ENCODE measurements at regions not wholly inside any gene's neighbourhood (a gene's known extent, or its start where the extent isn't known, plus 50 kb on each side); places are given as distances from the start of the nearest gene placed in this dataset.

DNA sequence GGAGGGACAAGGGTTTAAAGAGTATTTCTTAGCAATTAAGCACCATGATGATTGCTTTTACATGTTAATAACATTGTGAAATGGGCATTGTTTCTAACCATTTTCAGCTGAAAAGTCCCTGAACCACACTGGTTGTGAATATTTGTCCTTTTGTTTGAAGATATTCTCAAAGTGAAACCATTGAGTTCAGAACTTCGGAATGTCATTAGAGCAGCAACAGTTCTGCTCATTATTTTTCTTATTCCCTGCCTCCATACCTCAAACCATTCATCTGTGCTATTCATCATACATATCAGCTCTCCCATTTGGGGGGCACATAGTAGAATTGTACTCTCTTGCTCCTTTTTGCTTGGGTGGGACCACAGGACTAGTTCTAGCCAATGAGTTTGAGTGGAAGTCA, 553.0 kb upstream of the ZNF462 start:
- Histone ChIP-seq H3K4me2 (ENCODE audit: insufficient read depth, low read length) (no peak overlapping the region), H3K27me3 (ENCODE audit: control insufficient read depth in 2 of 2, insufficient read depth in 2 of 2, low read length in 2 of 2) (no peaks in the 10 kb centered on the region), H3K36me3 (ENCODE audit: control insufficient read depth in 2 of 2, extremely low read depth in 1 of 2, insufficient read depth in 2 of 2, low read length in 2 of 2) (no peaks in the 10 kb centered on the region), H3K27ac (ENCODE audit: insufficient read depth, low read depth, low read length) (no peak overlapping the region), H4K20me1 (replicated peaks; ENCODE audit: control insufficient read depth, extremely low read depth, insufficient read depth, low read length) (no peaks in the 10 kb centered on the region), H3K4me3 (replicated peaks in 1 of 3; ENCODE audit: insufficient read depth in 1 of 3, low read depth in 1 of 3, low read length in 3 of 3) (no peak overlapping the region), H3K4me1 (ENCODE audit: control insufficient read depth, extremely low read depth, insufficient read depth, low read length) (no peaks in the 10 kb centered on the region), H3K79me2 (ENCODE audit: control insufficient read depth, insufficient read depth, low read length) (no peaks in the 10 kb centered on the region), H3K9me3 (replicated peaks; ENCODE audit: control insufficient read depth, insufficient read depth, low read length) (peaks cover 5% of the 10 kb centered on the region), H2AFZ (ENCODE audit: low read depth, low read length) (no peak overlapping the region), H3K9me1 (replicated peaks; ENCODE audit: control insufficient read depth, extremely low read depth, insufficient read depth, low read length) (no peaks in the 10 kb centered on the region), H3K9ac (replicated peaks; ENCODE audit: extremely low read depth, insufficient read depth, low read length) (no peak overlapping the region)
- DNase-seq (ENCODE audit: low read depth, low spot score) (no peak), FAIRE-seq (no peak)
- no TSS peak for BruUV-seq (replicated peaks)
- dilution Hi-C loops (cut with MboI; ENCODE audit: extremely low pct_ligation_motif_present, low sequenced_read_pairs) = no loop called here
- CTCF ChIA-PET = no interaction called here
- intact Hi-C loops (cut with micrococcal nuclease) = no loop called here
- TF ChIP-seq JUN (IDR thresholded peaks at IDR 0.05; ENCODE audit: borderline replicate concordance, insufficient read depth, insufficient read length, low read depth) (no peak), MYC (IDR thresholded peaks at IDR 0.05; ENCODE audit: low read depth, low read length) (no peak)
- POLR2A ChIA-PET = no interaction called here

- Histone ChIP-seq H3K27ac (ENCODE audit: insufficient read depth, low read depth, low read length) (no peak overlapping the region), H4K20me1 (replicated peaks; ENCODE audit: control insufficient read depth, extremely low read depth, insufficient read depth, low read length) (no peaks in the 10 kb centered on the region), H3K9ac (replicated peaks; ENCODE audit: extremely low read depth, insufficient read depth, low read length) (no peak overlapping the region), H3K4me3 (replicated peaks in 1 of 3; ENCODE audit: insufficient read depth in 1 of 3, low read depth in 1 of 3, low read length in 3 of 3) (no peak overlapping the region), H3K27me3 (ENCODE audit: control insufficient read depth in 2 of 2, insufficient read depth in 2 of 2, low read length in 2 of 2) (no peaks in the 10 kb centered on the region), H3K9me3 (replicated peaks; ENCODE audit: control insufficient read depth, insufficient read depth, low read length) (peaks cover 4% of the 10 kb centered on the region), H3K36me3 (ENCODE audit: control insufficient read depth in 2 of 2, extremely low read depth in 1 of 2, insufficient read depth in 2 of 2, low read length in 2 of 2) (no peaks in the 10 kb centered on the region), H3K4me1 (ENCODE audit: control insufficient read depth, extremely low read depth, insufficient read depth, low read length) (no peaks in the 10 kb centered on the region), H3K79me2 (ENCODE audit: control insufficient read depth, insufficient read depth, low read length) (no peaks in the 10 kb centered on the region), H3K9me1 (replicated peaks; ENCODE audit: control insufficient read depth, extremely low read depth, insufficient read depth, low read length) (no peaks in the 10 kb centered on the region), H3K4me2 (ENCODE audit: insufficient read depth, low read length) (no peak overlapping the region), H2AFZ (ENCODE audit: low read depth, low read length) (no peak overlapping the region)
- DNase-seq (ENCODE audit: low read depth, low spot score) = no peak
- POLR2A ChIA-PET = no interaction called here
- CTCF ChIA-PET = no interaction called here
- no peak for TF ChIP-seq EZH2 (IDR thresholded peaks at IDR 0.05; ENCODE audit: borderline replicate concordance, low read depth, low read length, severe bottlenecking)
- no peak for TF ChIP-seq POLR2AphosphoS5 (IDR thresholded peaks at IDR 0.05; ENCODE audit: insufficient read depth, low read depth, low read length)
- TF ChIP-seq POLR2A (IDR thresholded peaks at IDR 0.05; ENCODE audit: low read depth, low read length) = no peak
- TF ChIP-seq, protein P1, sequence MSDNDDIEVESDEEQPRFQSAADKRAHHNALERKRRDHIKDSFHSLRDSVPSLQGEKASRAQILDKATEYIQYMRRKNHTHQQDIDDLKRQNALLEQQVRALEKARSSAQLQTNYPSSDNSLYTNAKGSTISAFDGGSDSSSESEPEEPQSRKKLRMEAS (IDR thresholded peaks at IDR 0.05; ENCODE audit: insufficient read depth, insufficient read length) = no peak
- no peak for TF ChIP-seq MYC (IDR thresholded peaks at IDR 0.05; ENCODE audit: low read depth, low read length)
- TF ChIP-seq GATA2 (IDR thresholded peaks at IDR 0.05; ENCODE audit: insufficient read depth, insufficient read length, low read depth, low read length) = no peak
- no peak for TF ChIP-seq JUN (IDR thresholded peaks at IDR 0.05; ENCODE audit: borderline replicate concordance, insufficient read depth, insufficient read length, low read depth)
- TF ChIP-seq, protein P2, sequence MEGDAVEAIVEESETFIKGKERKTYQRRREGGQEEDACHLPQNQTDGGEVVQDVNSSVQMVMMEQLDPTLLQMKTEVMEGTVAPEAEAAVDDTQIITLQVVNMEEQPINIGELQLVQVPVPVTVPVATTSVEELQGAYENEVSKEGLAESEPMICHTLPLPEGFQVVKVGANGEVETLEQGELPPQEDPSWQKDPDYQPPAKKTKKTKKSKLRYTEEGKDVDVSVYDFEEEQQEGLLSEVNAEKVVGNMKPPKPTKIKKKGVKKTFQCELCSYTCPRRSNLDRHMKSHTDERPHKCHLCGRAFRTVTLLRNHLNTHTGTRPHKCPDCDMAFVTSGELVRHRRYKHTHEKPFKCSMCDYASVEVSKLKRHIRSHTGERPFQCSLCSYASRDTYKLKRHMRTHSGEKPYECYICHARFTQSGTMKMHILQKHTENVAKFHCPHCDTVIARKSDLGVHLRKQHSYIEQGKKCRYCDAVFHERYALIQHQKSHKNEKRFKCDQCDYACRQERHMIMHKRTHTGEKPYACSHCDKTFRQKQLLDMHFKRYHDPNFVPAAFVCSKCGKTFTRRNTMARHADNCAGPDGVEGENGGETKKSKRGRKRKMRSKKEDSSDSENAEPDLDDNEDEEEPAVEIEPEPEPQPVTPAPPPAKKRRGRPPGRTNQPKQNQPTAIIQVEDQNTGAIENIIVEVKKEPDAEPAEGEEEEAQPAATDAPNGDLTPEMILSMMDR (IDR thresholded peaks at IDR 0.05; ENCODE audit: extremely low read depth in 1 of 2, insufficient read depth in 1 of 2, low read depth in 1 of 2, low read length in 2 of 2) = no peak
- BruUV-seq (replicated peaks) = no TSS peak
- dilution Hi-C loops (cut with MboI; ENCODE audit: extremely low pct_ligation_motif_present, low sequenced_read_pairs) = no loop called here
- intact Hi-C loops (cut with micrococcal nuclease) = no loop called here
- no peak for FAIRE-seq
These were observed 552.2 kb upstream of the ZNF462 start for GRCh38 chr9:106310782-106311181.
